Hematopoietic multipotent progenitor cell treated with erythropoietin and hydrocortisone succinate and interleukin-3 and kit ligand, for 8 days (in vitro differentiated cells): ENCODE measurements at regions not wholly inside any gene's neighbourhood (a gene's known extent, or its start where the extent isn't known, plus 50 kb on each side); places are given as distances from the start of the nearest gene placed in this dataset.
"Not testable (repeated sequence)": the region's sequence is repeated elsewhere in the genome, so short reads cannot be mapped to it uniquely, and the experiment has no call there.

Experiments
- DNase-seq: peaks from one replicate; pipeline ENCODE4 v3.0.0-alpha.2; 2015

DNA sequence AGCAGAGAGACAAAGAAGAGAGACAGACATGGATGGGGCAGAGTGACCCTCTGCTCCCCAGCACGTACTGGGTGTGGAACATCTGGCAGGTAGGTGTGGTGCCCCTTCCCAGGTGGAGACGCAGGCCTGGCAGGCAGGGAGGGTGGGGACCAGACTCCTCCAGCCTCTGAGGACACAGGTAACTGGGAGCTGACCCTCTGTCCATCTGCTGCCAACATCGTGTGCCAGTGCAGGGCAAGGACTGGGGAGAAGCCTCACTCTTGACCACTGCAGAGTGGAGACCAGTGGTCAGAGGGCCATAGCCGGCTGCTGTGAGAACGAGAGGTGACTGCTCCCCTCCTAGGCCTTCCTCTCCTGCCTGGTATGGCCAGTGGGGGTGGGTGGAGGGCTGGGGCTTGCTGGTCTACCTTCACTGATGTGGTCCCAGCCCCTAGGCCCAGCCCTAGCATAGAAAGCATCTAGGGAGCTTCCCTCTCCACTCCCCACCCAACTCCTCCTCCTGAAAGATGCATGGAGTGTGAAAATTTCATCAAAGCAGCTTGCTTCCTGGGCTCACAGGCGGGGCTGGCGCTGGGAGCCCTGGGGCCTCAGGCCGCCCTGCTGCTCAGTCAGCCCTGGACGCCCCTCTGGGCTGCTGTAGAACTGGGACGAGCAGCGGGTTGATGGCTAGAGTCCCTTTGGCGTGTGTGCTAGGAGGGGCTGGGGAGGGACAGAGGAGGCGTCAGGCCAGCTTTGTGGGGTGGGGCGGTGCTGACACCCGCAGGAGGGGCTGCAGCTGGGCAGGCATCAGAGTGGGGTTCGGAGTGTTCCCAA is 90.3 kb downstream of the PLXNA1 start:
- no peak for DNase-seq

DNA sequence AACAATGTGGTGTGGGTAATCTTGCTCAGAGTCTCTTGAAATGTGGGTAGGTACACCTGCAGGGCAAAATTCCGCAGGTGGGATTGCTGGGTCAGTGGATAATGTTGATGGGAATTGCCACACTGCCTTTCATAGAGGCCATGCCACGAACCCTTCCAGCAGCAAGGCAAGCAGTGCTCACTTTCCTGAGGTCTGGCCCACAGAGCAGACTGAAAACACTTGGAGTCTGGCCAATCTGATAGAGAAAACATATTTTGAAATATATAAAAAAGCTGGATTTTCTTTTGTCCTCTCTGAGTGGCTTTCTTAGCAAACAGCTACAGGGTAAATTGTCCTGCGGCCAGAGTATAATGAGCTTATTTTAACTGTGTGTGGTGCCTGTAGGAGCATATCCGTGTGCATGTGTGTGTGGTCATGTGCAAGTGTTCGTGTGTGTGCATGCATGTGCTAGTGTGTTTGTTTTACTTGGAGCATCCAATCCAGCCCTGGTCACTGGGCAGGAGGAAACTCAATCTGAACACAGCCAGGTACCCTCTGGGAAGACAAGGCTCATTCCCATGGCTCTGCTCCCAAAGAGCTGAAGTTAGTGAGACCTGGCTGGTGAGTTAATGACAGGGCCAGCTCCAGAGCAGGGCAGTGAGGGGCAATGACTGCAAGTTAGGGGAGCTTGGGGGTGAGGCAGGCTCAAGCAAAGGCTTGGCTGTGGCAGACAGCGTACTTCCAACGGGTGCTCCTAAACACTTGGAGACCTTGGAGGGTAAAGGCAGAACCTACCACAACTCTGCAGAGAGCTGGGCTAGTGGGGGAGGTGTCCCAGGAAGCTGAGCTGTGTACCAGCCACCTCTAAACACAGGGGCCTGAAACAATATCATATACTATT is 91.3 kb downstream of the PLXNA1 start:
- DNase-seq = no peak

DNA sequence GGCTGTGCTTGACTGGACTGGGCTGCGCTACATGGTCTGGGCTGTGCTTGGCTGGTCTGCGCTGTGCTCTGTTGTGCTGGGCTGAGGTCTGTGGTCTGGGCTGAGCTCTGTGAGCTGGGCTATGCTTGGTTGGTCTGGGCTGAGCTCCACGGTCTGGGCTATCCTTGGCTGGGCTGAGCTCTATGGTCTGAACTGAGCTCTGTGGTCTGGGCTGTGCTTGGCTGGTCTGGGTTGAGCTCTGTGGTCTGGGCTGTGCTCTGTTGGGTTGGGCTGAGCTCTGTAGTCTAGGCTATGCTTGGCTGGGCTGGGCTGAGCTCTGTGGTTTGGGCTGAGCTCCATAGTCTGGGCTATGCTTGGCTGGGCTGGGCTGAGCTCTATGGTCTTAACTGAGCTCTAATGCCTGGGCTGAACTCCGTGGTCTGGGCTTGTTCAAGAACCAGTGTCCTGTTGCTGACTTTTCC is 92.0 kb downstream of the PLXNA1 start:
- DNase-seq = peak; percentile 69

DNA sequence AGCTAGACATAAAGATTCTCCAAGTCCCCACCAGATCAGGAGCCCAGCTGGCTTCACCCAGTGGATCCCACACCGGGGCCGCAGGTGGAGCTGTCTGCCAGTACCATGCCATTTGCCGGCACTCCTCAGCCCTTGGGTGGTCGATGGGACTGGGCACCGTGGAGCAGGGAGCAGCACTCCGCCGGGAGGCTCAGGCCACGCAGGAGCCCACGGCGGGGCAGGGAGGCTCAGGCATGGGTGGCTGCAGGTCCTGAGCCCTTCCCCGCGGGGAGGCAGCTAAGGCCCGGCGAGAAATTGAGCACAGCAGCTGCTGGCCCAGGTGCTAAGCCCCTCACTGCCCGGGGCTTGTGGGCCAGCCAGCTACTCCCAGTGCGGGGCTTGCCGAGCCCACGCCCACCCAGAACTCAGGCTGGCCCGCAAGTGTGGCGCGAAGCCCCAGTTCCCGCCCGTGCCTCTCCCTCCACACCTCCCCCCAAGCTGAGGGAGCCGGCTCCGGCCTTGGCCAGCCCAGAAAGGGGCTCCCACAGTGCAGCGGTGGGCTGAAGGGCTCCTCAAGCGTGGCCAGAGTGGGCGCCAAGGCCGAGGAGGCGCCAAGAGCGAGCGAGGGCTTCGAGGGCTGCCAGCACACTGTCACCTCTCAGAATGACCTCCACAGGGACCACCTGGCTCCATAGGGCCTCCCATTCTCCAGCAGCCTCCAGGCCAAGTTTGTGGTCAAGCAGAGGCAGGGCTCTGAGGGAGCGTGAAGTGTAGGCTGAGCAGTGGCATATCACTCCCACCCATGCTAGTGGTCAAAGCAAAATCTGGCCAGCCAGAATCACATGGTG is 93.5 kb downstream of the PLXNA1 start:
- not testable (repeated sequence) for DNase-seq

DNA sequence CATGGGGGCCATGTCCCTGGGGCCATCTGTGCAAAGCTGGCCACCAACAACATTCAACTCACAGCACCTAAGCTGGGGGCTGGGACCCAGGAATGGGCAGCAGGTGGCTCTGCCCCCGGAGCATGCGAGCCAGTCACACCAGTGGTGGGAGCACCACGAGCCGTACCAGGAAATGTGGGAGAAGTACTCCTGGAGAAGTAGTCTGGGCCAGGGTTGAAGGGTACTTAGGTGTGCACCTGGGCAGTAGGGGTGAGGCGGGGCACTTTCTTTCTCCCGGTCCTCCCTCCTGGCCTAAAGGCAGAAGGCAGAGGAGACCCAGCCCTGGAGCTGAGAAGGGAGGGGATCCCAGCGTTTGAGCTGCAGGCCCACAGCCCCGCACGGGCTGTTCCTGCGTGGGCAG is 94.2 kb downstream of the PLXNA1 start:
- no peak for DNase-seq

DNA sequence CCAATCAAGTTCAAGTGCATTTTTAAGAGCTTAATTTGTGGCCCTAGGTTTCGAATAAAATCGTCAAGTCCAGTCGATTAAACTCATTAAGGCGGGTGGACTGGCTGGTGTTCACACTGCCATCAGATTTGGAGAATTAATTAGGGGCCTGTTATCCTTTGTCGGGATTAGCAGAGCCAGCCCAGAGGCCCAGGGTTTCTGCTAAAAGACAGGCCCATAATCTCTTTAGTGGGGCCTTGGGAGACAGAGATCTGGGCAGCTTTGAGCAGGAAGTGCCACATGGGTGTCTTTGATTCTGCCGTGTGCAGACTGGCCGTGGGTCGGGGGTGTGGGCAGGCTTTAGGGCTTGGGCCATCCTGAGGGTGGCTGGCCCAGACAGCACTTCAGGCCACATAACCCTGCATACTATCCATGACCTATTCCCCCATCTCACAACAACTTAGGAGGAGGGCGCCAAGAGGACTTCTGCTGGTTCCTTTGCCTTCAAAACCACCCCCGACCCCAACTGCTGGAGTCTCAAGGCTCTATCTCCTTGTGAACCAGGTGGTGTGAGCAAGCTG is 94.7 kb downstream of the PLXNA1 start:
- no peak for DNase-seq

DNA sequence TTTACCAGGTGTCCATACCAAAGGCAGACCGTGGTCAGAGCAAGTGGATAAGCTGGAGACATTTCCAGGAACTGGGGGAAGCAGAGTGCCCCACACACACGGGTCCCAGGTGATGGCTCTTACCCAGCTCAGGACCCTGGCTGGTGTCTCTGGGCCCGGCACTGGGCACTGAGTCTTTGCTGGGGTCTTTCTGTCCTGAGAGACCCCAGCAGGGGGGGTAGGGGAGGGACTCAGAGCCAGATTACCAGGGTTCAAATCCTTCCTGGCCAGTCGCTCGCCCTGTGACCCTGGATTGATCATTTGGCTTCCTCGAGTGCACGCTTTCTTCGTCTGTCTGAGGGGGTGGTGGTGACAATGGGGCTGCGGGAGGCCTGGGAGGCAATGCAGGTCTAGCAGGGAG is 95.7 kb downstream of the PLXNA1 start:
- DNase-seq = no peak

DNA sequence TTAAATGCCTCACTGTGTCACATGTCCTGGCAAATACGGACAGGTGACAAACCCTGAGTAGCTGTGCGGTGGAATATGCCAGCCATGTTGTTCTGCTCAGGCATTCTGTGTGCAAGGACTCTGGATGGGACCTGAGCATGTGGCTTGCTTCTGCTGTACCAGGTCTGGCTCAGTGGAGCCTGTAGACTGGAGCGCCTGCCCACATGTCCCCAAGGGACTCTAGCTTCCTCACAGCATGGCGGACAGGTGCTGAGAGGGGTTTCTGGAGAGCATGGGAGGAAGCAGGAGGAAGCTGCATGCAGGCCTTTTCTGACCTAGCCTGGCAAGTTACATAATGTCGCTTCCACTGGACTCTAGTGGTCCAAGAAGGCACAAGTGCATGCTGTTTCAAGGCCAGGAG is 96.3 kb downstream of the PLXNA1 start:
- no peak for DNase-seq

DNA sequence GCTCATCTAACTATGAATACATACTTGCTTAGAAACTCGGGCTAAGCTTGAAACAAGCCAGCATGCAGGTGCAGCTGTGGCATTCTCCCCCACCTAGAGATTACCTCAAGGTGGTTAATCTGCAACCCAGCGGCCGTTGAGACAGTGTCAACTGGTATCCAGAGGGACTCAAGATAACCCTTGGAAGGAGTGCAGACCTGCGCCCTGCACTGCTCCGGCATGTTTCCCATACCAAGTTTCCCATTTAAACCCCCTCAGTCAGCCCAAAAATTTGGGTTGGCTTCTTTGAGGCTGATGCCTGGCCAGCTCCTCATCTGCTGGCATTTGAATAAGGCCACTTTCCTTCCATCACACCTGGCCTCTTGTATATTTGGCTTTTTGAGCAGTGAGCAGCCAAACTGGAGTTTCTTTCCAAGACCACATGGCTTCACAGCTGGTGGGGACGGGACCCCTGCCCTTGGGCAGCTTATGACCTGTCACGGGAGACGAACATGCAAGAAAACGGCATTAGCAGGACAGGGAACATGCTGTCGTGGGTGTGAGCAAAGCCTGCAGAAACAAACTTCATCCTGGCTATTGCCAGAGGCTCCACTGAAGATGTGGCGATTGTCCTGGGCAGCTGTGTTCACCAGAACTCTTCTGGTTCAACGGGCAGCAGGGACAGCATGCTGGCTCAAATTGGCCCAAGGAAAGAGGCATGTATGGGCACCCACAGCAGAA is 98.2 kb downstream of the PLXNA1 start:
- no peak for DNase-seq

DNA sequence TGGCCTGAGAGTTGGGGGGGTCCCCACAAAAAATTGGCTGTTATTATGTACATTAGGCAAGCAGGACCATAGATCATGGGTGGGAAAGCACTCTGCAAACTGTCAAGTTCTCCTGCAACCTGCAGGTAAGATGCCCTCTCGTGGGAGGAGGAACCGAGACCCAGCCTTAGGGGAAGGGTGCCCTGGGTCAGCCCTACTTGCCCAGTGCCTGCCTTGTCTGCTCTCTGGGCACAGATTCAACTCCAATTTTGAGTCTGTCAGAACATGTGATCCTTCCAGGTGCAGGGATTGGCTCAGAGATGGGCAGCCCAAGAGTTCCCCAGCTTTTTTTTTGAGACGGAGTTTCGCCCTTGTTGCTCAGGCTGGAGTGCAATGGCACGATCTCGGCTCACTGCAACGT is 99.2 kb downstream of the PLXNA1 start:
- no peak for DNase-seq

DNA sequence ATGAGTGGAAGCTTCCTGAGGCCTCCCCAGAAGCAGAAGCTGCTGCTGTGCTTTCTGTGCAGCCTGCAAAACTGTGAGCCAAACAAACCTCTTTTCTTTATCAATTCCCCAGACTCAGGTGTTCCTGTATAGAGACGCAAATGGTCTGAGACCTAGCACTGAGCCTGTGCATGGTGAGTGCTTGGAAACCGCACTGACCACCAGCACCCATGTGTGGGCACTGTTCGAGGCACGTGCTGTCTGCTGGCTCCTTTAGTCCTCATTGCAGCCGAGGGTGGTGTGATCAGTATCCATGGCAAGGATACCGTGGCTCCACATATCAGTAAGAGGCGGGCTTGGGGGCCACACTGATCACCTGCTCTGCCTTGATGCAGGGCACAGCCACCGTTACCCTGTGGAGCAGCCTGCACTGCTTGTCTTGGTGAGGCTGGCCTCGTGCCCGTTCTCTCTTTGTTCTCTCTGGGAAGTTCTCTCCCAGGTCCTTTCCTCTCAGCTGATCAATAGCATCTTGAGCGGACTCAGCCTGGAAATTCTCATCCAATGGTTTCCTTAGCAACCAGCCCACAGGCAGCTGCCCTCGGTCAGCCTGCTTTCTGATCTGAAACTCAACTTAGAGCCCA is 101.0 kb downstream of the PLXNA1 start:
- DNase-seq = no peak

DNA sequence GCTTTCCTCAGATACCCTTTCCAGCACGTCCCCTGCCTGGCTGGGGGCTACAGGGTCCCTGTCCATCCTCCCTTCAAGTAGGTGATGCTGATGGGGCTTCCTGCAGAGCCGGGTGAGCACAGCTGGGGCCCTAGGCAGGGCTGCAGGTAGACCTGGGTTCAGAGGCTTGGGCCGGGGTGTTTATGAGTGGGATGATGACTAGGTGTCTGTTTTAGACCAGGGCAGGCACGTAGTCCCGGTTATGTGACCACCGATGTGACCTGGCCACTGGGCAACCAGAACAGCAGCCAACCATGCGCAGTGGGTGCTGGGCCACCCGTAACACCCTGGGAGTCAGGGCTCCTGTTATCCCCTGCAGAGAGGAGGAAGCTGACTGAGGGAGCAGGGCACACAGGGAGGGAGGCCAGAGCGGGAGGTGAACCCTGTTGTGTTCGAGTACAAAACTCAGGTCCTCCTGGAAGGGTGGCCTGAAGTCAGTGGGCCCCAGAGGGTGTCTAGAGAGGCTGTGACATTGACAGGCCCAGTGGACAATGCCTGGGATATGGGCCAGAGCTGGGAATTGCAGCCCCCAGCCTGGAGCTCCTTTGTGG is 101.6 kb downstream of the PLXNA1 start:
- no peak for DNase-seq

DNA sequence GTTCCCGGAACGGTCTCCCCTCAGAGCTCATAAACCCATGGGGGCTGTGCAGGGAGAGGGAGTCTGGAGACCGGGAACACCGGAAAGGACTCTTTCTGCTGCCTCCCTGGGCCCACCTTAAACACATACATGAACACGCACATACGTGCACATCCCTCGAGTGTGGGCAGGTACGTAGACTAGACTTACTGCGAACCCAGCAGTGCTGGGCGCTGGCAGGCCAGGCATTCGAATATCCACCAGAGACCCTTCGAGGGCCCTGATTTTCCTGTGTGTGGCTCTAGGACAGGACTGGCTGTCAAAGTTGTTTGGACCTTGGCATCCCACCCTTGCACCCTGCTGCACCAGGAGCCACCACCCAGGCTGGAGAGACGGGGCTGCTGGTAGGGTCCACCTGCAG is 102.7 kb downstream of the PLXNA1 start:
- DNase-seq = no peak

DNA sequence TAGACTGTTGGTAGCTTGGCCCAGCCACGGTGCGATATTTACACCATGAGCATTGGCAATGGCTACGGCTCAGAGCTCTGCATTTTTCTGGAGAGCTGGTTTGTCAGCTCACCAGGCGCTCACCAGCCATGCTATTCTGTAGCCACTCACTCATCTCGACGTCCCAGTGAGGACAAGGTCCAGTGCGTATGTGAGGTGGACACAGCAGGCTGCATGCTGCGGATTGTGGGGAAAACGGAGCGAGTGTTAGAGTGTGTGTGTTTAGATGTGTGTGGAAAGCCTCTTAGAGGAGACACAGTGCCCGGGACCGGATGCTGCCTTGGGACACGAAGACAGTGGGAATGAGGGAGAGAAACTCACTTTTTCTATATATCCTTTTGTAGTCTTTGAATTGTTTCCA is 103.7 kb downstream of the PLXNA1 start:
- DNase-seq = not testable (repeated sequence)

DNA sequence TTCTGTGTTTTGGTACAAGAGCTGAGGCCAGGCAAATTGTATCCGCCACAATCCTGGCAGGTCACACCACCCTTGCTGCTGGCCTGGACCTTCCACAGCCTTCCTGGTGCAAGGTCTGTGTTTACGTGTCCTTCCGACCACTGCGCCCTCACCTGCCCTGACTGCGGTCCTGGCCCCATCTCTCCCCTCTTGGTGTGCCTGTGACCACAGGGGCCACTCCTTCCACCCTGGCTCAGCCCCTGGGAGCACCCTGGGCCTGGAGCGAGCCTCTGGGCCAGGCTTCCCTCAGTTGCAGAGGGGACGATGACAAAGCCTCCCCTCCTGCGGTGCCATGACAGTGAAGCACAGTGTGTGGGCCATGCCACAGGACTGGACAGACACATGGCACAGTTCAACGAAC is 104.5 kb downstream of the PLXNA1 start:
- no peak for DNase-seq

DNA sequence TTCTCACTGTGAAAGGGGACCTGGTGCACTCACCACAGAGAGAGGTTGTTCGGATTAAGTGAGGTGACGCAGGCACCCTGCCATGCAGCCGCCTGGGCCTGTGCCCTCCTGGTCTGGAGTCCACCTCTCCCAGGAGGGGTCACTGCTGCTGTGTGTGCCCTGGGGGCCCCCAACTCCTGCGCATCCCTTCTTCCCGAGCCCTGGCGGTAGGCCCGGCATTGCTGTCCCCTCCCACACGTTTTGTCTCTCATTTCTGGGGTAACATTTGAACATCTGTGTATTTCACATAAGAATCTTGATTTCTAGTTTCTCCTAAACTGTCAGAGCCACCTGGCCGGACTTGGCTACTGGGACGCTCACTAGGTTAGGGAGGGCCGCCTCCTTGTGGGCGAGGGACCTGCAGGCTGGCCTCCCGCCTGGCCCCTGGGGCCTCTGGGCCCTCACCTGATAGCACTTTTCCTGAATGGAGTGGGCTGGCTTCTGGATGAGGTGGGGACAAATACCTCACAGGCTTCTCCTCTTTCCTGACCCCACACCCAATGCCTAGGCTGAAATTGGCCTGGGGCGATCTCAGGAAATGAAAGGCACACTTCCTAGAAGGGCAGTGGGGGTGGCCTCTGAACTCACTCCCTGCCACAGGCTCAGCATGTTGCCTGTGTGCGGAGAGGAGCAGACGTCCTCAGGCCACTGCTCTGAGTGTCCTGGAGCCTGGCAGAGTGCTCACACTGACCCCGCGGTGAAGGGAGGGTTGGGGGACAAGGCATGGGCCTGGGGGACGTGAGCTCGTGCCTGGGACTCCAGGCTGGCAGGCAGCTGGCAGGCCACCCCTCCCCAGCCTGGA is 104.2 kb upstream of the PRR23E start:
- no peak for DNase-seq

DNA sequence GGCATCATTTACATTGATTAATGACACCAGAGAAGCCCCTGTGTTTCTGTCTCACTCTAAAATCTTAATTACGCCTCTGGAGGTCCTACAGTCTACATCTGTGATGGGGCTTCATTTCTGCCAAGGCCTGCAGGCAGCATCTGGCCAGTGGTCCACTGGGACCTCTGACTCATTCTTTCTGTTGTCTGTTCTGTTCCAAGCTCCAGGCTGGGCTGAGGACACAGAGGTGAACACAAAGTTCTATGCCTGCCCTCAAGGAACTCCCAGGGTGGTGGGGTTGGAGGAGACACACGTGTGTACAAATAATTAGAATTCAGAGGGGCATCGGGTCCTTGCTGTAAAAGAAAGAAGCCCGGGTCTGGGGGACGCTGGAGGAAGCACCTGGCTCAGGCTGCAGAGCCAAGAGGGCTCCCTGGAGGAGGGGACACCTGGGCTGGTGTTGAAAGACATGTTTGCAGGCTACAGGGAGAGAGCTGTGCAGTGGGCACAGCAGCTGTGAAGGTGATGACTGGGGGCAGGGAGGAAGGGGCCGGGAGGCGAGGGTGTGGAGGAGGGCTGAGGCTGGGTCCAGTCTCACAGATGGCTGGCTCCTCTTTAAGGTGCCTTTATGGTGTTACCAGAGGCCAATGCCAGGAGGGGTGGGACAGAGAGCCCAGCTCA is 103.3 kb upstream of the PRR23E start:
- no peak for DNase-seq

DNA sequence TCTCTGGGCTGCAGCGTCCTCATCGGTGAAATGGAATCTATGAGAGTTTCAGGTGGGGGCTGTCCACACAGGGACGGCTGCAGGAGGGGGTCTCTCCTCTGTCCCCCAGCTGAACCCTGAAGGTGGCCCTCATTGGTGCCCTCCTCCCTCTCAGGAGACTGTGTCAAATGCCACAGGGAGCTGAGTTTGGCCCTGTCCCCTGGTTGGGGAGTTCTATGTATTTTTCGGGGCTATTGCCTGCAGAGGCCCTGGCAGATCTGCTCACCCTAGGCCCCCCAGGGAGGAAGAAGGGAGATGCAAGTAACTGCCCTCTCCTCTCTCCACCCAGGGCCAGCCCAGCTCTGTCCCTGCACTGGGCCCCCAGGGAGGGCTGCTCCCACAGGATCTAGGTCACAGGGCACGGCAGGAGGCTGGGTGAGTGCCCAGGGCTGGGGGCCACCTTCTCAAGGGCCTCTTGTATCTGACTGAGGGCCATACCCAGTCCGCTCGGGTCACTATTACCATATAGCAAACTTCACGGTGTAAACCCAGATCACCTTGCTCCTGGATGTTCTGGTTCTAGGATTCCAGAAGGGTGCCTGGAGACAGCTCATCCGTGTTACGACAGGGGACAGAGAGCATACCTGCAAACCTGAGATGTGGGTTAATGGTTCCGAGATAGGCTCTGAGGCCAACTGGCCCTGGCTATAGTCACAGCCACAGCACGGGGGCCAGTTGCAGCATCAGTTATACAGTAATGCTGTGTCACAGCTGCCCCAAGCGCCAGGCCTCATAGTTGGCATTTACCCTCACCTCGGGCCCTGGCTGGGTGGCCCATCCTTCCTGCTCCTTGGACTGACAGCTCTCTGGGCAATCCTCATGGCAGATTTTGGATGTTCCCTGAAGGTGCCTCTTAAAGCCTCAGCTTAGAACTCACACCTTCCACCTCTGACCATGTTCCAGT is 102.4 kb upstream of the PRR23E start:
- no peak for DNase-seq

DNA sequence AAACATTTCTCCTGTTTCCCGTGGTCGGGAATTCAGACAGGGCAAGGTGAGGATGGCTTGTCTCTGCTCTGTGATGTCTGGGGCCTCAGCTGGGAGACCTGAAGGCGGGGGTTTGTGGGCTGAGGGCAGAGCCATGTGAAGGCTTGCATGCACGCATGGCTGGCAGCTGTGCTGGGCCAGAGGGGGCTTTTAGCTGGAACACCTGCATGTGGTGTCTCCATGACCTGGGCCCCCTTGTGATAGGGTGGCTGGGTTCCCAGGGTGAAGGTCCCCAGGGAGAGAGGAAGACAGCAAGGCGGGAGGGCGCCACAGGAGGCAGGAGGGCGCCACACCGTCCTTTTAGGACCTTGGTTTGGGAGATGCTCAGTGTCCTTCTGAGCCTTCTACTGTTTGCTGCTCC is 101.6 kb upstream of the PRR23E start:
- DNase-seq = no peak
